Caki2 (cell line): ENCODE measurements at regions not wholly inside any gene's neighbourhood (a gene's known extent, or its start where the extent isn't known, plus 50 kb on each side); places are given as distances from the start of the nearest gene placed in this dataset.
"Not testable (repeated sequence)": the region's sequence is repeated elsewhere in the genome, so short reads cannot be mapped to it uniquely, and the experiment has no call there.

Experiments
- DNase-seq: peaks from one replicate; pipeline ENCODE4 v3.0.0-alpha.2; 2015; ENCODE audit warnings: low read depth
- in situ Hi-C: cut with HindIII; loops from 2 replicates; pipeline ENCODE4 v1.10.0; 2016; ENCODE audit warnings: low sequenced_read_pairs, low pct_unique_long_range_greater_than_20kb, mixed read lengths

DNA sequence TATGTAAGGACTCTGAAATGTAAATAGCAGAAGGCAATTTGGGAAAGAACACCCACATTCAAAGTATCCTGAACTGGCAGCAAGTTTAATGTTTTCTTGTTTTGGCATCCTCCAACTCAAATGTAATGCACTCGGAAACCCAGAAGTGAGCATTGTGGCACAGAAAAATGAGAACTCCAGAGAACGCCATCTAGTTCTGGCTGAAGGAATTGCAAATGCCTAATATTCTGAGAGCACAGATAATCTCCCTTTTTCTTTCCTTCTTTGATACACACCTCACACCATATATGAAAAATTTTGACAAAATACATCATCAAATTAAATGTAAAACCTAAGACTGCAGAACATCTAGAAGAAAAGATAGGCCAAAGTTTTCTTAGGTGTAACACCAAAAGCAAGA lies 52.1 kb downstream of the PWWP3B start:
- no peak for DNase-seq
- in situ Hi-C loops: no loop called here

GRCh38 chrX:106243376-106243775 lies 75.3 kb downstream of the PWWP3B start:
- no peak for DNase-seq
- in situ Hi-C loops: no loop called here

GRCh38 chrX:106246511-106246910 lies 78.4 kb downstream of the PWWP3B start:
- in situ Hi-C loops: no loop called here
- no peak for DNase-seq

- DNase-seq: no peak
- in situ Hi-C loops: no loop called here
These were observed 79.1 kb downstream of the PWWP3B start for GRCh38 chrX:106247162-106247561.

DNA sequence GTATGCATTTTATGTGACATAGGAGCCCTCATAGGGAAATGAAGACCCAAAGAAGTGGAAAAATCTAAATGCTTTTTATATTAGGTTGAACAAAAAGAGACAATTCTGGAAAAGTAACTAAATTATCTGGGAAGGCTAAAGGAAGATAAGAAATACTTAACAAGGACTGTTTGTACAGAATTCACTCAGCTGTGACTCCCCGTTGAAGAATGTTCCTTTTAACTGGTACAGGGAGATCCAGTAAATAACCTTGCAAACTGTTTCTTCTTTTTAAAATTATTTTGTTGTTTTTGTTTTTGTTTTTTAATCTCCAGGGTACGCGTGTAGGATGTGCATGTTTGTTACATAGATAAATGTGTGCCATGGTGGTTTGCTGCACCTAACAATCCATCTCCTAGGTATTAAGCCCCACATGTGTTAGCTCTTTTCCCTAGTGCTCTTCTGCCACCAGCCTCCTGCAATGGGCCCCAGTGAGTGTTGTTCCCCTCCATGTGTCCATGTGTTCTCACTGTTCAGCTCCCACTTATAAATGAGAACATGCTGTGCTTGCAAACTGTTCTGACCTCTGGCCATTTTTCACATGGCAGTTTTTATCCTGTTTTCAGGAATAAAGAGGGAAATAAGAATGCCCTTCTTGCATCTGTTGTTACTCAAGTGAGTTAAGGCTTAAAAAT lies 81.7 kb downstream of the PWWP3B start:
- no peak for DNase-seq
- in situ Hi-C loops: no loop called here

- in situ Hi-C loops: no loop called here
These were observed 95.7 kb downstream of the PWWP3B start for GRCh38 chrX:106263817-106264216.

DNA sequence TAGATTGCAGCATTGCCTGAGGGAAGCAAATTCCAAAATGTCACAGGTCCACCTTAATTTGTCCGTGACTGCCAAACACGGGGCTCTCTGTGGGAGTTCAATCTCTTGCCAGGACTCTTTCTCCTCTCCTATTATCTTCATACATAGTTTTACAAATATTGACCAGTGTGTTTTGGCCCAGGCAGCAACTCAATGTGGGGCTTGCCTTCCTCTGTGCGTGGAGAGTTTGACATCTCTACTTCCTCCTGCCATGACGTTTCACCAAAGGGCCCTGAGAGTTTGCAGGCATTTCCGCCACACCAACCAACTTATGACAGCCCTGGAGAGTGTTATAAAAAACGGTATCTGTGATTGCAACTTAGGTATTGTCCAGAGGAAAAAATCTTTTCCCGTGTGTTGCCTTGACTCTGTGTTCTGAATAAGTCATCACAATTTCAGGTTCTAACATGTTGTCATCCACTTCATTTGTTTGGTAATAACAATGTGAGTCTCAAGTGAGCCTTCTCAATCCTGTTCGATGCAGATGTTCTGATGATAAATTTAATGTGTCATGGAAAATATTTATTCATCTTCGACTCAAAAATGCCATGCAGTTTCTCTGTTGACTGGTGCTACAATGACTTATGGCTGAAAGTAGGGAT lies 106.0 kb downstream of the PWWP3B start:
- in situ Hi-C loops, DNase-seq: not testable (repeated sequence)

More at GRCh38 chrX:106263817-106264216, 95.7 kb downstream of the PWWP3B start:
- no peak for DNase-seq

DNA sequence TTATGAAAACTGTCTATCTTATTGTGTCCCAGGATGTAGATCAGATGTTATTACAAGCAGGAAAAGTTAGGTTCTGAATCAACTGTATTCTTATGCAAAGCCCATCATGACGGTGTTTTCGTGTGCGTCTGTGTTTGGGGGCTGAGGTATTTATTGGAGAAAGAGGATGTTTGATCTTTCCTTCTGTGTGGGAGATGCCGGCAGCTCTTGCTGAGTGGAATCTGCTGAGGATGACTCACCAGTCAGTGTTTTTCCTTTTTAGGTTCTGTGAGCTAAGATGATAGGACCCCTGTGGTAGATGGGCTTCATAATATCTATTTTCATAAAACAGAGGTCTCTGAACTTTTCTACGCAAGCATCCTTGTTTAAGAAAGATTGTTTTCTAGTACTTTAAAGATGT lies 107.1 kb downstream of the PWWP3B start:
- not testable (repeated sequence) for DNase-seq

GRCh38 chrX:106278951-106279350 lies 110.8 kb downstream of the PWWP3B start:
- no peak for DNase-seq
- in situ Hi-C loops: no loop called here

More for the DNA sequence above, 107.1 kb downstream of the PWWP3B start:
- in situ Hi-C loops: not testable (repeated sequence)

GRCh38 chrX:106281383-106281782 lies 113.3 kb downstream of the PWWP3B start:
- in situ Hi-C loops: no loop called here
- no peak for DNase-seq

DNA sequence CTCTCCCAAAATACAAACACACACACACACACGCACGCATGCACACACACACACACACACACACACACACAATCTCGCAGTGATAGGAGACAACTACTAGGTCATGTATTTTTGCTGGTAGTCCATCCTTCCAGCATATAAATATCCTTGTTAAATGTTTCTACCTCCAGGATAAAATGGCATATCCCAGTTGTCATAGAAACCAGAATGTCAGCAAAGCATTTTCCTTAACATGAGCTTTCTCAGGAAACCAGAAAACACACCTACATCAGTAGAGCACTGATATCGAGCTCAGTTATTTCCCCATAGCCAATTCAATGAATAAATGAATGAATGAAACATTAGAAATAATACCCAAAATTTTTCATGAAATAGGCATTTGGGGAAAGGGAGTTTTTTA lies 115.7 kb downstream of the PWWP3B start:
- in situ Hi-C loops: no loop called here
- DNase-seq: no peak

- in situ Hi-C loops: no loop called here
These were observed 116.4 kb downstream of the PWWP3B start for GRCh38 chrX:106284431-106285025.

DNA sequence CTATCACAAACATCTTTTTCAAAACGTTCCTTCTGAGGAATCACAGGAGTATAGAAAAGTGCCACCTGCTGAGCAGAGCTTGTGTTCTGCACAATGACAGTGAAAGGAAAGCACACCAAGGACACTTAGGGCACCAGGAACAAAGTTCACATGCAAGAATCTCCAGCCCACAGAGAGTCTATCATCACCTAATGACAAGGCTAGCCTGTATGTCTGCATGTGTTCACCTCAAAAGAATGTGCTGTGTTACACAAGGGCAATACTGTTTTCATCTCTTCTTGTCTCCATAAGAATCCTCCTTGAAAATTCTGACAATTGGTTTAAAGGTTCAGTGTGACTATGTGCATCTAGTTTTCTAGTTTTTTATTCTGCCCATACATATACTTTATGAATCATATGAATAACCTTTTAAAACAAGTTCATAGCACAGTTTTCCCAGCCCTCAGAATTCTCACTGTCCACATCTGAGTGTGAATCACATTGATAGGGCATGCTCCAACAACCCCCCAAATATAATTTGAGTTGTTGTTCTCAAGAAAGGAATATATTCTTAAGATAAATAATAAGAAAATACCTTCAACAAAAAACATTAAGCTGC lies 118.0 kb downstream of the PWWP3B start:
- in situ Hi-C loops: no loop called here
- no peak for DNase-seq

More at GRCh38 chrX:106284431-106285025, 116.4 kb downstream of the PWWP3B start:
- DNase-seq: no peak

GRCh38 chrX:106290778-106291177 lies 122.7 kb downstream of the PWWP3B start:
- DNase-seq, in situ Hi-C loops: not testable (repeated sequence)

DNA sequence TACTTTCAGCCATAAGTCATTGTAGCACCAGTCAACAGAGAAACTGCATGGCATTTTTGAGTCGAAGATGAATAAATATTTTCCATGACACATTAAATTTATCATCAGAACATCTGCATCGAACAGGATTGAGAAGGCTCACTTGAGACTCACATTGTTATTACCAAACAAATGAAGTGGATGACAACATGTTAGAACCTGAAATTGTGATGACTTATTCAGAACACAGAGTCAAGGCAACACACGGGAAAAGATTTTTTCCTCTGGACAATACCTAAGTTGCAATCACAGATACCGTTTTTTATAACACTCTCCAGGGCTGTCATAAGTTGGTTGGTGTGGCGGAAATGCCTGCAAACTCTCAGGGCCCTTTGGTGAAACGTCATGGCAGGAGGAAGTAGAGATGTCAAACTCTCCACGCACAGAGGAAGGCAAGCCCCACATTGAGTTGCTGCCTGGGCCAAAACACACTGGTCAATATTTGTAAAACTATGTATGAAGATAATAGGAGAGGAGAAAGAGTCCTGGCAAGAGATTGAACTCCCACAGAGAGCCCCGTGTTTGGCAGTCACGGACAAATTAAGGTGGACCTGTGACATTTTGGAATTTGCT lies 123.8 kb downstream of the PWWP3B start:
- in situ Hi-C loops, DNase-seq: not testable (repeated sequence)

- in situ Hi-C loops: no loop called here
- DNase-seq: no peak
These were observed 132.1 kb downstream of the PWWP3B start for GRCh38 chrX:106300239-106300638.

- in situ Hi-C loops: no loop called here
- no peak for DNase-seq
These were observed 132.6 kb downstream of the PWWP3B start for GRCh38 chrX:106300656-106301055.

GRCh38 chrX:106302304-106302703 lies 134.2 kb downstream of the PWWP3B start:
- no peak for DNase-seq
- in situ Hi-C loops: no loop called here
